Naive thymus-derived CD4-positive, alpha-beta T cell (primary cell): ENCODE measurements at regions not wholly inside any gene's neighbourhood (a gene's known extent, or its start where the extent isn't known, plus 50 kb on each side); places are given as distances from the start of the nearest gene placed in this dataset.
A peak's percentile ranks its signal among the peaks of the same experiment; 100 is the strongest.
"Not testable (repeated sequence)": the region's sequence is repeated elsewhere in the genome, so short reads cannot be mapped to it uniquely, and the experiment has no call there.

Experiments
- ATAC-seq: fragments of 150-1000 bp; cut with Tn5 transposase; 2 replicates; pipeline ENCODE4 v1.10.0; 2021; ENCODE audit warnings: mild to moderate bottlenecking, moderate library complexity
- CTCF ChIA-PET: fragments of 350-600 bp; sonication (Branson Sonifier 250); formaldehyde crosslinking; loops from one replicate; lab custom pipeline; 2021; ENCODE audit warnings: antibody characterized with exemption; lab: Charles Lee
- POLR2A ChIA-PET: fragments of 350-600 bp; sonication (Branson Sonifier 250); formaldehyde crosslinking; loops from one replicate; lab custom pipeline; 2021; ENCODE audit warnings: antibody characterized with exemption, inconsistent platforms; lab: Charles Lee
- DNase-seq, 9 donors: peaks; one replicate each; pipeline versions ENCODE4 v3.0.0 to v3.0.0-alpha.2; 2020 to 2022; ENCODE audit warnings: mixed read lengths in 1 of 9
- H3K27ac ChIP-seq: one replicate; pipeline ENCODE4 v1.7.0; 2013; ENCODE audit warnings: mild to moderate bottlenecking, low read depth, low read length, moderate library complexity
- H3K27me3 ChIP-seq, 2 donors: one replicate each; pipeline ENCODE4 v1.7.0; 2013; ENCODE audit warnings: low read length in 2 of 2, mild to moderate bottlenecking in 2 of 2, moderate library complexity in 2 of 2; ENCODE audit not compliant: control insufficient read depth in 2 of 2, insufficient read depth in 2 of 2
- H3K36me3 ChIP-seq, 3 experiments: 1 replicate in 2 of 3; 2 replicates in 1 of 3; pipeline ENCODE4 v1.7.0; 2013; ENCODE audit warnings: low read length in 3 of 3, mild to moderate bottlenecking in 3 of 3, moderate library complexity in 1 of 3; ENCODE audit not compliant: insufficient read depth in 3 of 3, control insufficient read depth in 2 of 3
- H3K4me1 ChIP-seq, 2 donors: one replicate each; pipeline ENCODE4 v1.7.0; 2013; ENCODE audit warnings: low read length in 2 of 2, mild to moderate bottlenecking in 2 of 2, moderate library complexity in 1 of 2; ENCODE audit not compliant: control insufficient read depth in 2 of 2, insufficient read depth in 2 of 2
- H3K4me3 ChIP-seq: 2 replicates; pipeline ENCODE4 v1.7.0; 2013; ENCODE audit warnings: mild to moderate bottlenecking, low read length
- H3K9me3 ChIP-seq, 3 experiments: 1 replicate in 2 of 3; 2 replicates in 1 of 3; pipeline ENCODE4 v1.7.0; 2013; ENCODE audit warnings: low read length in 3 of 3; ENCODE audit not compliant: control insufficient read depth in 2 of 3
- H3K27ac Mint-ChIP-seq, 9 donors: one replicate each; pipeline ENCODE4 v1.8.0; 2020 to 2022; ENCODE audit warnings: mixed read lengths in 9 of 9, mild to moderate bottlenecking in 8 of 9, moderate library complexity in 5 of 9, inconsistent platforms in 2 of 9
- H3K27me3 Mint-ChIP-seq, 5 donors: one replicate each; pipeline ENCODE4 v1.8.0; 2021 to 2022; ENCODE audit warnings: mixed read lengths in 5 of 5, mild to moderate bottlenecking in 1 of 5
- H3K36me3 Mint-ChIP-seq, 5 donors: one replicate each; pipeline ENCODE4 v1.8.0; 2020 to 2022; ENCODE audit warnings: mixed read lengths in 5 of 5, mild to moderate bottlenecking in 3 of 5, inconsistent platforms in 1 of 5
- H3K4me1 Mint-ChIP-seq, 7 donors: one replicate each; pipeline ENCODE4 v1.8.0; 2020 to 2022; ENCODE audit warnings: mixed read lengths in 7 of 7, mild to moderate bottlenecking in 3 of 7, inconsistent platforms in 1 of 7
- H3K4me3 Mint-ChIP-seq, 10 donors: one replicate each; pipeline ENCODE4 v1.8.0; 2020 to 2022; ENCODE audit warnings: mild to moderate bottlenecking in 10 of 10, mixed read lengths in 10 of 10, moderate library complexity in 6 of 10, inconsistent platforms in 2 of 10
- H3K9me3 Mint-ChIP-seq, 11 donors: one replicate each; pipeline ENCODE4 v1.8.0; 2020 to 2022; ENCODE audit warnings: mixed read lengths in 11 of 11, mild to moderate bottlenecking in 4 of 11, inconsistent platforms in 1 of 11, moderate library complexity in 1 of 11
- intact Hi-C, 2 donors: fragments of 100-400 bp; cut with micrococcal nuclease; formaldehyde crosslinking; loops; one replicate each; pipeline ENCODE4 v1.15.1; 2023

- H3K9me3 ChIP-seq, H3K4me1 Mint-ChIP-seq, POLR2A ChIA-PET, ATAC-seq, intact Hi-C loops, H3K27me3 Mint-ChIP-seq, H3K36me3 Mint-ChIP-seq, H3K27ac Mint-ChIP-seq, H3K27ac ChIP-seq, H3K4me1 ChIP-seq, CTCF ChIA-PET, H3K9me3 Mint-ChIP-seq, H3K27me3 ChIP-seq, H3K4me3 ChIP-seq, DNase-seq, H3K36me3 ChIP-seq: not testable (repeated sequence)
- H3K4me3 Mint-ChIP-seq: peak overlapping the region in 1 of 10 donors; percentile 16
Observed at GRCh38 chr20:30724688-30725074, 532.8 kb upstream of the DEFB115 start.

GRCh38 chr20:30725188-30725587, 532.3 kb upstream of the DEFB115 start:
- intact Hi-C loops, H3K9me3 ChIP-seq, H3K4me1 Mint-ChIP-seq: not testable (repeated sequence)

GRCh38 chr20:30728271-30728885, 529.1 kb upstream of the DEFB115 start:
- H3K27me3 Mint-ChIP-seq, H3K36me3 Mint-ChIP-seq, POLR2A ChIA-PET, H3K27ac Mint-ChIP-seq, DNase-seq, H3K4me3 ChIP-seq, H3K27me3 ChIP-seq, intact Hi-C loops, ATAC-seq, H3K36me3 ChIP-seq, H3K4me3 Mint-ChIP-seq, H3K27ac ChIP-seq, CTCF ChIA-PET, H3K4me1 ChIP-seq, H3K9me3 ChIP-seq, H3K4me1 Mint-ChIP-seq: not testable (repeated sequence)
- peaks cover 0 to 21% (median 12%) of the 10 kb centered on the region in 11 donors for H3K9me3 Mint-ChIP-seq

More at GRCh38 chr20:30725188-30725587, 532.3 kb upstream of the DEFB115 start:
- H3K4me3 ChIP-seq, H3K4me3 Mint-ChIP-seq, H3K27me3 Mint-ChIP-seq, ATAC-seq, H3K27ac ChIP-seq, CTCF ChIA-PET, H3K27me3 ChIP-seq, H3K36me3 ChIP-seq, H3K36me3 Mint-ChIP-seq, POLR2A ChIA-PET, H3K27ac Mint-ChIP-seq, H3K9me3 Mint-ChIP-seq, DNase-seq, H3K4me1 ChIP-seq: not testable (repeated sequence)
